CD14-positive monocyte (primary cell): ENCODE measurements at regions not wholly inside any gene's neighbourhood (a gene's known extent, or its start where the extent isn't known, plus 50 kb on each side); places are given as distances from the start of the nearest gene placed in this dataset.

ENCODE experiments used
- DNase-seq, 3 donors: peaks; one replicate each; pipeline ENCODE4 v3.0.0-alpha.2; 2011 to 2022
- H2AFZ ChIP-seq: 2 replicates; pipeline ENCODE4 v1.6.0; 2012; ENCODE audit warnings: mild to moderate bottlenecking, low read depth, low read length, inconsistent platforms; ENCODE audit not compliant: insufficient read depth, poor library complexity, severe bottlenecking
- H3K27ac ChIP-seq, 2 donors: 1 replicate in 1 of 2; 2 replicates in 1 of 2; pipeline ENCODE4 v1.5.1; 2012 to 2013; ENCODE audit warnings: low read length in 2 of 2, control low read depth in 1 of 2, inconsistent platforms in 1 of 2, low read depth in 1 of 2, mild to moderate bottlenecking in 1 of 2
- H3K27me3 ChIP-seq, 2 donors: one replicate each; pipeline versions ENCODE4 v1.6.0 to v1.6.1; 2011 to 2013; ENCODE audit warnings: low read length in 2 of 2; ENCODE audit not compliant: control insufficient read depth in 2 of 2, insufficient read depth in 2 of 2
- H3K36me3 ChIP-seq, 2 donors: replicated peaks in 1 of 2; 1 replicate in 1 of 2; 2 replicates in 1 of 2; pipeline versions ENCODE4 v1.5.1 to v1.6.1; 2012 to 2013; ENCODE audit warnings: low read length in 2 of 2, control low read depth in 1 of 2, inconsistent platforms in 1 of 2, mild to moderate bottlenecking in 1 of 2; ENCODE audit not compliant: insufficient read depth in 2 of 2, control insufficient read depth in 1 of 2
- H3K4me1 ChIP-seq, 2 donors: 1 replicate in 1 of 2; 2 replicates in 1 of 2; pipeline versions ENCODE4 v1.5.1 to v1.6.1; 2012 to 2013; ENCODE audit warnings: low read length in 2 of 2, control low read depth in 1 of 2, inconsistent platforms in 1 of 2, mild to moderate bottlenecking in 1 of 2, moderate library complexity in 1 of 2; ENCODE audit not compliant: insufficient read depth in 2 of 2, control insufficient read depth in 1 of 2
- H3K4me2 ChIP-seq: replicated peaks from 2 replicates; pipeline ENCODE3; 2012; ENCODE audit warnings: low read length, moderate library complexity, mild to moderate bottlenecking; ENCODE audit not compliant: poor library complexity, severe bottlenecking; ENCODE audit errors: extremely low read depth
- H3K4me3 ChIP-seq, 3 experiments: fragments of 200-600 bp in 1 of 3; sonication (generic) in 1 of 3; replicated peaks in 1 of 3; 1 replicate in 2 of 3; 2 replicates in 1 of 3; pipeline ENCODE4 v1.5.1; 2011 to 2013; ENCODE audit warnings: low read length in 3 of 3, mild to moderate bottlenecking in 3 of 3, control low read depth in 2 of 3, low read depth in 2 of 3, inconsistent platforms in 1 of 3, moderate library complexity in 1 of 3
- H3K79me2 ChIP-seq: 2 replicates; pipeline ENCODE4 v1.6.0; 2012; ENCODE audit warnings: mild to moderate bottlenecking, control low read depth, inconsistent platforms, low read length, moderate library complexity; ENCODE audit not compliant: insufficient read depth
- H3K9ac ChIP-seq: 2 replicates; pipeline ENCODE4 v1.6.0; 2017; ENCODE audit warnings: low read length, mild to moderate bottlenecking; ENCODE audit not compliant: insufficient read depth, poor library complexity, severe bottlenecking
- H3K9me3 ChIP-seq, 2 donors: replicated peaks in 1 of 2; 1 replicate in 1 of 2; 2 replicates in 1 of 2; pipeline versions ENCODE4 v1.5.1 to v1.6.1; 2012 to 2013; ENCODE audit warnings: low read length in 2 of 2, control low read depth in 1 of 2; ENCODE audit not compliant: control insufficient read depth in 1 of 2, insufficient read depth in 1 of 2
- H4K20me1 ChIP-seq: 2 replicates; pipeline ENCODE4 v1.6.0; 2012; ENCODE audit warnings: mild to moderate bottlenecking, low read length, control low read depth, moderate library complexity; ENCODE audit not compliant: insufficient read depth
- H3K27ac Mint-ChIP-seq, 7 donors: one replicate each; pipeline ENCODE4 v1.8.0; 2020; ENCODE audit warnings: mild to moderate bottlenecking in 7 of 7, mixed read lengths in 7 of 7, moderate library complexity in 6 of 7, inconsistent platforms in 2 of 7
- H3K27me3 Mint-ChIP-seq, 3 donors: one replicate each; pipeline ENCODE4 v1.8.0; 2021 to 2022; ENCODE audit warnings: low read depth in 3 of 3, mild to moderate bottlenecking in 3 of 3, mixed read lengths in 3 of 3, moderate library complexity in 3 of 3, inconsistent platforms in 1 of 3
- H3K36me3 Mint-ChIP-seq, 2 donors: one replicate each; pipeline ENCODE4 v1.8.0; 2020; ENCODE audit warnings: mixed read lengths in 2 of 2, inconsistent platforms in 1 of 2, mild to moderate bottlenecking in 1 of 2
- H3K4me1 Mint-ChIP-seq: one replicate; pipeline ENCODE4 v1.8.0; 2020; ENCODE audit warnings: mild to moderate bottlenecking, mixed read lengths
- H3K4me3 Mint-ChIP-seq, 2 donors: one replicate each; pipeline ENCODE4 v1.8.0; 2020; ENCODE audit warnings: mild to moderate bottlenecking in 2 of 2, mixed read lengths in 2 of 2, moderate library complexity in 1 of 2
- H3K9me3 Mint-ChIP-seq, 7 donors: one replicate each; pipeline ENCODE4 v1.8.0; 2020 to 2022; ENCODE audit warnings: mixed read lengths in 7 of 7, mild to moderate bottlenecking in 6 of 7, moderate library complexity in 6 of 7, inconsistent platforms in 2 of 7
- WGBS: methylation state at CpG from one replicate; pipeline ENCODE4 v1.1.5; 2013; ENCODE audit warnings: missing lambda C conversion rate; ENCODE audit not compliant: insufficient coverage; 5-methylcytosine and 5-hydroxymethylcytosine counted together
- intact Hi-C, 2 donors: fragments of 100-400 bp; cut with micrococcal nuclease; formaldehyde crosslinking; loops; one replicate each; pipeline versions ENCODE4 v1.15.0 to v1.15.1; 2023
- TF ChIP-seq, protein P1 (sequence below): fragments of 200-600 bp; IDR thresholded peaks from one replicate; pipeline ENCODE4 v1.8.0; 2022; ENCODE audit warnings: antibody characterized with exemption, mild to moderate bottlenecking

GRCh38 chr6:27809939-27810767 is 102.0 kb downstream of the OR2B2 start:
- WGBS = under 1% methylated on average over 46 of the region's 51 CpGs
- TF ChIP-seq, protein P1, sequence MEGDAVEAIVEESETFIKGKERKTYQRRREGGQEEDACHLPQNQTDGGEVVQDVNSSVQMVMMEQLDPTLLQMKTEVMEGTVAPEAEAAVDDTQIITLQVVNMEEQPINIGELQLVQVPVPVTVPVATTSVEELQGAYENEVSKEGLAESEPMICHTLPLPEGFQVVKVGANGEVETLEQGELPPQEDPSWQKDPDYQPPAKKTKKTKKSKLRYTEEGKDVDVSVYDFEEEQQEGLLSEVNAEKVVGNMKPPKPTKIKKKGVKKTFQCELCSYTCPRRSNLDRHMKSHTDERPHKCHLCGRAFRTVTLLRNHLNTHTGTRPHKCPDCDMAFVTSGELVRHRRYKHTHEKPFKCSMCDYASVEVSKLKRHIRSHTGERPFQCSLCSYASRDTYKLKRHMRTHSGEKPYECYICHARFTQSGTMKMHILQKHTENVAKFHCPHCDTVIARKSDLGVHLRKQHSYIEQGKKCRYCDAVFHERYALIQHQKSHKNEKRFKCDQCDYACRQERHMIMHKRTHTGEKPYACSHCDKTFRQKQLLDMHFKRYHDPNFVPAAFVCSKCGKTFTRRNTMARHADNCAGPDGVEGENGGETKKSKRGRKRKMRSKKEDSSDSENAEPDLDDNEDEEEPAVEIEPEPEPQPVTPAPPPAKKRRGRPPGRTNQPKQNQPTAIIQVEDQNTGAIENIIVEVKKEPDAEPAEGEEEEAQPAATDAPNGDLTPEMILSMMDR = no peak

DNA sequence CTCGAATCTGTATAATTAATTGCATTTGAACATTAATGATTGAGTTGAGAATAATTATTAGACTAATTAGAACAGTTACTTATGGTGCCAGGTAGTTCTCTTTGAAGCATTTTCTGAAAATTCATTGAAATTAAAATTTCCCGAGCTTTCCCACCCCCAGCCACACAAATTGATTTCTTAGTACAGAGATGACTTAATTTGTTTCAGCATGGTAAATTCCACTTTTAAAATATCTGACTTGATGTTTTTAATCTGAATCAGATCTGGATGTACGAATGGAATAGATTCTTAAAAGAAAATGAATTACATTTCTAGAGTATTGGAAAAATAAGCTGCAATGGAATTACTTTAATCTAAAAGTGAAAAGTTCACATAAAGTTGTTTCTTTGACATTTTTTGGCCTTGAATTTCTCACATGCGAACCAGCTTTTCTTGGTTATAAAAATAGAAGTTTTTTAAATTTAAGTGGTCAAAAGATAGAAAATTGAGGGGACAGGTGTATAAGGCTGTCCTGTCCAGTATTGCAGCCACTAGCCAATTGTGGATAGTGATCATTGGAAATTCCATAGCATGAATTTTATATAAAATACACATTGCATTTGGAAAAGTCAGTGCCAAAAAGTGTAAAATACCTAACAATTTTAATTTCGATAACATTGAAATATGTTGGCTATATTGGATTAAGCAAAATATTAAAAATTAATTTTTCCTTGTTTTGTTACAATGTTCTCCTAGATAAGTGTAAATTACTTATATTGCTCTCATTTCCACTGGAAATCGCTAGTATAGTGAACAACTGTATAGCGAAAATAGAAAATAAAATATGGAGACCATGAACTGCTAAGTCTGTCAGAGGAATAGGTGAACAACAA is 102.9 kb downstream of the OR2B2 start:
- peak overlapping the region; percentile 93 to 98 (median 94) for H3K27ac Mint-ChIP-seq

More at GRCh38 chr6:27809939-27810767, 102.0 kb downstream of the OR2B2 start:
- peak overlapping the region; percentile 62 to 87 (median 70) for H3K4me3 ChIP-seq
- H3K27me3 Mint-ChIP-seq = peaks cover 0 to 4% (median 0%) of the 10 kb centered on the region in 3 donors
- H3K79me2 ChIP-seq = no peaks in the 10 kb centered on the region
- peak overlapping the region; percentile 77 for H3K9ac ChIP-seq
- no peaks in the 10 kb centered on the region for H4K20me1 ChIP-seq
- no peaks in the 10 kb centered on the region for H3K36me3 Mint-ChIP-seq
- H3K4me1 Mint-ChIP-seq = peaks cover 49% of the 10 kb centered on the region
- peaks cover 0 to 3% (median 0%) of the 10 kb centered on the region in 7 donors for H3K9me3 Mint-ChIP-seq
- no peaks in the 10 kb centered on the region for H3K36me3 ChIP-seq
- intact Hi-C loops = loop anchor here (5.0 kb wide), 3 partner anchors 53 to 82 kb away; a partner anchor contains a TSS
- H3K4me3 Mint-ChIP-seq = peak overlapping the region; percentile 89 to 92
- peak overlapping the region; percentile 82 for H3K4me2 ChIP-seq
- H3K9me3 ChIP-seq = peaks cover 0 to 2% of the 10 kb centered on the region in 2 donors
- H3K27ac Mint-ChIP-seq = peak overlapping the region; percentile 88 to 97 (median 94)
- peak overlapping the region; percentile 80 to 92 for H3K27ac ChIP-seq
- peaks cover 41 to 48% of the 10 kb centered on the region in 2 donors for H3K4me1 ChIP-seq
- H2AFZ ChIP-seq = peak overlapping the region; percentile 79
- H3K27me3 ChIP-seq = no peaks in the 10 kb centered on the region
- DNase-seq = peak; percentile 87 to 96 (median 91)

More for the DNA sequence above, 102.9 kb downstream of the OR2B2 start:
- Histone ChIP-seq H3K36me3 (no peaks in the 10 kb centered on the region), H3K9me3 (no peaks in the 10 kb centered on the region), H4K20me1 (no peaks in the 10 kb centered on the region), H2AFZ (peak overlapping the region; percentile 79), H3K4me2 (peak overlapping the region; percentile 82), H3K4me1 (peaks cover 38 to 45% of the 10 kb centered on the region in 2 donors), H3K27me3 (no peaks in the 10 kb centered on the region), H3K9ac (peak overlapping the region; percentile 77), H3K4me3 (peak overlapping the region; percentile 62 to 87 (median 70)), H3K79me2 (no peaks in the 10 kb centered on the region), H3K27ac (peak overlapping the region; percentile 80 to 92)
- Mint-ChIP-seq H3K9me3 (no peaks in the 10 kb centered on the region), H3K4me3 (peak overlapping the region; percentile 89 to 98), H3K4me1 (peaks cover 44% of the 10 kb centered on the region), H3K27me3 (peaks cover 0 to 4% (median 0%) of the 10 kb centered on the region in 3 donors), H3K36me3 (no peaks in the 10 kb centered on the region)
- WGBS = 50% methylated on average over 1 of the region's 7 CpGs
- intact Hi-C loops = loop anchor here in 1 of 2 donors (5.0 kb wide), 2 partner anchors 52 to 83 kb away; a partner anchor contains a TSS
- TF ChIP-seq, protein P1 = no peak
- DNase-seq = no peak
